ENCODE measurements at regions not wholly inside any gene's neighbourhood (a gene's known extent, or its start where the extent isn't known, plus 50 kb on each side); places are given as distances from the start of the nearest gene placed in this dataset.
"Not testable (repeated sequence)": the region's sequence is repeated elsewhere in the genome, so short reads cannot be mapped to it uniquely, and the experiment has no call there.

GRCh38 chr7:1300206-1300605, 67.5 kb downstream of the UNCX start:
- DNase-seq (ENCODE audit: low spot score), result no peak

GRCh38 chr7:1300636-1301035, 68.0 kb downstream of the UNCX start:
- DNase-seq (ENCODE audit: low spot score), result no peak

- DNase-seq (ENCODE audit: low spot score), result no peak
These were observed 68.6 kb downstream of the UNCX start for GRCh38 chr7:1301054-1301881.

- DNase-seq (ENCODE audit: low spot score), result no peak
These were observed 69.2 kb downstream of the UNCX start for GRCh38 chr7:1301882-1302251.

- no peak for DNase-seq (ENCODE audit: low spot score)
These were observed 70.3 kb downstream of the UNCX start for GRCh38 chr7:1302936-1303335.

GRCh38 chr7:1304011-1304410, 71.3 kb downstream of the UNCX start:
- not testable (repeated sequence) for DNase-seq (ENCODE audit: low spot score)

GRCh38 chr7:1305873-1306272, 73.2 kb downstream of the UNCX start:
- no peak for DNase-seq (ENCODE audit: low spot score)

GRCh38 chr7:1307828-1308227, 75.2 kb downstream of the UNCX start:
- DNase-seq (ENCODE audit: low spot score), result no peak

- DNase-seq (ENCODE audit: low spot score), result no peak
These were observed 76.6 kb downstream of the UNCX start for GRCh38 chr7:1309290-1309689.

GRCh38 chr7:1309996-1310395, 77.3 kb downstream of the UNCX start:
- DNase-seq (ENCODE audit: low spot score), result no peak

GRCh38 chr7:1310936-1311335, 78.3 kb downstream of the UNCX start:
- no peak for DNase-seq (ENCODE audit: low spot score)

- no peak for DNase-seq (ENCODE audit: low spot score)
These were observed 78.9 kb downstream of the UNCX start for GRCh38 chr7:1311406-1312135.

GRCh38 chr7:1312136-1313070, 79.7 kb downstream of the UNCX start:
- no peak for DNase-seq (ENCODE audit: low spot score)

- no peak for DNase-seq (ENCODE audit: low spot score)
These were observed 80.9 kb downstream of the UNCX start for GRCh38 chr7:1313613-1314012.

GRCh38 chr7:1314021-1314907, 81.6 kb downstream of the UNCX start:
- no peak for DNase-seq (ENCODE audit: low spot score)

GRCh38 chr7:1314908-1315450, 82.3 kb downstream of the UNCX start:
- no peak for DNase-seq (ENCODE audit: low spot score)

GRCh38 chr7:1316086-1316485, 83.4 kb downstream of the UNCX start:
- DNase-seq (ENCODE audit: low spot score), result no peak

GRCh38 chr7:1317646-1318045, 85.0 kb downstream of the UNCX start:
- no peak for DNase-seq (ENCODE audit: low spot score)

GRCh38 chr7:1318051-1318450, 85.4 kb downstream of the UNCX start:
- no peak for DNase-seq (ENCODE audit: low spot score)

- no peak for DNase-seq (ENCODE audit: low spot score)
These were observed 86.0 kb downstream of the UNCX start for GRCh38 chr7:1318661-1319060.

GRCh38 chr7:1320616-1321240, 88.1 kb downstream of the UNCX start:
- DNase-seq (ENCODE audit: low spot score), result no peak

Measured in CD4-positive, alpha-beta T cell treated with Interleukin-2 at 100 ng/mL for 4 hours (primary cell).